Activated CD4-positive, alpha-beta memory T cell treated with anti-CD3 and anti-CD28 coated beads, Interleukin-2, amount 10 ng/mL, durations not matched to agents 7 days and 5 days (primary cell): ENCODE measurements at regions not wholly inside any gene's neighbourhood (a gene's known extent, or its start where the extent isn't known, plus 50 kb on each side); places are given as distances from the start of the nearest gene placed in this dataset.
"Not testable (repeated sequence)": the region's sequence is repeated elsewhere in the genome, so short reads cannot be mapped to it uniquely, and the experiment has no call there.

Experiments used
- CTCF ChIA-PET: fragments of 350-600 bp; sonication (Branson Sonifier 250); formaldehyde crosslinking; loops from one replicate; lab custom pipeline; 2021; ENCODE audit warnings: antibody characterized with exemption, inconsistent platforms; lab: Charles Lee
- POLR2A ChIA-PET: fragments of 350-600 bp; sonication (Branson Sonifier 250); formaldehyde crosslinking; loops from one replicate; lab custom pipeline; 2021; ENCODE audit warnings: antibody characterized with exemption; lab: Charles Lee
- DNase-seq: peaks from one replicate; pipeline ENCODE4 v3.0.0-alpha.2; 2020
- H3K27ac Mint-ChIP-seq: one replicate; pipeline ENCODE4 v1.8.0; 2021; ENCODE audit warnings: mild to moderate bottlenecking, mixed read lengths
- H3K27me3 Mint-ChIP-seq: one replicate; pipeline ENCODE4 v1.8.0; 2021; ENCODE audit warnings: mixed read lengths
- H3K36me3 Mint-ChIP-seq: one replicate; pipeline ENCODE4 v1.8.0; 2021; ENCODE audit warnings: low read depth, mixed read lengths
- H3K4me1 Mint-ChIP-seq: one replicate; pipeline ENCODE4 v1.8.0; 2021; ENCODE audit warnings: mixed read lengths
- H3K4me3 Mint-ChIP-seq: one replicate; pipeline ENCODE4 v1.8.0; 2021; ENCODE audit warnings: mild to moderate bottlenecking, mixed read lengths
- H3K9me3 Mint-ChIP-seq: one replicate; pipeline ENCODE4 v1.8.0; 2021; ENCODE audit warnings: mixed read lengths

DNA sequence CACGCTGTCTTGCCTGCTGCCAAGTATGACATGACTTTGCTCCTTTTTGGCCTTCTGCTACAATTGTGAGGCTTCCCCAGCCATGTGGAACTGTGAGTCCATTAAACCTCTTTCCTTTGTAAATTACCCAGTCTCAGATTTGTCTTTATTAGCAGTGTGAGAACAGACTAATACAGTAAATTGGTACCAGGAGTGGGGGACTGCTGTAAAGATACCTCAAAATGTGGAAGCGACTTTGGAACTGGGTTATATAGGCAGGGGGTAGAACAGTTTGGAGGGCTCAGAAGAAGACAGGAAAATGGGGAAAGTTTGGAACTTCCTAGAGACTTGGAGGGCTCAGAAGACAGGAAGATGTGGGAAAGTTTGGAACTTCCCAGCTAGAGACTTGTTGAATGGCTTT lies 104.0 kb downstream of the IFI44 start:
- H3K9me3 Mint-ChIP-seq, H3K27me3 Mint-ChIP-seq, H3K27ac Mint-ChIP-seq, POLR2A ChIA-PET, DNase-seq, H3K4me3 Mint-ChIP-seq, CTCF ChIA-PET, H3K4me1 Mint-ChIP-seq, H3K36me3 Mint-ChIP-seq: not testable (repeated sequence)

DNA sequence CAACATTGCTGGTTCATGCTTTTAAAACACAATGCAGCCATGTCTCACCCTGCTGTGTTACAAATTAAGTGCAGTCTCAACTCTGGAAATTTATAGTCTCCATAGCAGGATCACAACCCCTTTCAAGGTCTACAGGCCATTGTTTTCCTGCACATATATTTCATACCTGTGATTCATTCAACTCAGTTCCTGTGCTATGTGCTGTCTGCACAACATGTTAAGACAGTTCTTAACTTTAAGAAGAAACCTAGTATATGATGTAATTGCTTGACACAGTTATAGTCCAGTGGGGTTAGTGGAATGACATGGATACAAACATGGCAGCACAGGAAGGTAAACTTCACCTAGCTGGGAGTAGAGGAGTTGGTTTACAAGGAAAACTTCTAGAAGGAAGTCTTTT lies 106.4 kb downstream of the IFI44 start:
- Mint-ChIP-seq H3K4me3 (no peak overlapping the region), H3K4me1 (no peaks in the 10 kb centered on the region), H3K36me3 (no peaks in the 10 kb centered on the region), H3K27me3 (no peaks in the 10 kb centered on the region), H3K9me3 (peaks cover 2% of the 10 kb centered on the region), H3K27ac (no peak overlapping the region)
- ChIA-PET CTCF (no interaction called here), POLR2A (no interaction called here)
- no peak for DNase-seq

DNA sequence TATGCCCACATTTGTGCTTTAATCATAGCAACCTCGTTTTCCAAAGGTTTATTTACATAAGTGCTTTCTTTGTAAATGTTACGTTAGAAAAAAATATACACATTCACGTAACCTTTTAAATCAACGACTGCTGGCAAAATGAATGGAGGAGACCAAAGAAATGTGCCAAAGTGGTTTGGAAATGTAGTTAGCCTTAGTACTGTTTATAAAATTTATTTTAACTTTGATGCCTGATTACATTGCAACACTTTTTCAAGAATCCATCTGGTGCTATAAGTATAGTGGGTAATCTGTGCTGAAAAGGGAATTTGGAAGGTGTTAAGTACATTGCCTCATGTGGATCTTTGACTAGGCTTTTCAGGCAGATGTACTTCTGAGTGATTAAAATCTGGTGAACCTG lies 108.9 kb downstream of the IFI44 start:
- no peaks in the 10 kb centered on the region for H3K36me3 Mint-ChIP-seq
- H3K27ac Mint-ChIP-seq: no peak overlapping the region
- DNase-seq: no peak
- no peaks in the 10 kb centered on the region for H3K4me1 Mint-ChIP-seq
- ChIA-PET POLR2A (no interaction called here), CTCF (no interaction called here)
- H3K9me3 Mint-ChIP-seq: peaks cover 2% of the 10 kb centered on the region
- no peak overlapping the region for H3K4me3 Mint-ChIP-seq
- no peaks in the 10 kb centered on the region for H3K27me3 Mint-ChIP-seq

DNA sequence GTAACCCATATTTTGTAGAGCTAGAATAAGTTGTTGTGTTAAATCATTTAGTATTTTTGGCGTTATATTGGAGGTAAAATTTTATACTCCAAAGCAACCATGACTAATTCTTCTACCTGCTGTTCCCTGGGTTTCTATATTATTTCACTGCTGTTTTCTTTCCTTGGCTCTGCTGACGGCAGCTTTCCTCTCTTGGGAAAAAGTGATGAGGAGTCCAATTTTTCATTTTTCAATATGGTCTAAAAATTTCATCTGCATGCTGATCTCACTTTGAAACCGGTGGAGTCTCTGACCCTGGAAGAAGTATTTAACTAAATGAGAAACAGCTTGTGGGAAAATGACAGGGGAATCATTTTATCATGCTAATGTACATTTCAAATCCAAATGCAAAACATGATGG lies 110.2 kb downstream of the IFI44 start:
- ChIA-PET CTCF (no interaction called here), POLR2A (no interaction called here)
- H3K27ac Mint-ChIP-seq: no peak overlapping the region
- no peaks in the 10 kb centered on the region for H3K4me1 Mint-ChIP-seq
- no peaks in the 10 kb centered on the region for H3K9me3 Mint-ChIP-seq
- no peaks in the 10 kb centered on the region for H3K36me3 Mint-ChIP-seq
- DNase-seq: no peak
- no peak overlapping the region for H3K4me3 Mint-ChIP-seq
- no peaks in the 10 kb centered on the region for H3K27me3 Mint-ChIP-seq

DNA sequence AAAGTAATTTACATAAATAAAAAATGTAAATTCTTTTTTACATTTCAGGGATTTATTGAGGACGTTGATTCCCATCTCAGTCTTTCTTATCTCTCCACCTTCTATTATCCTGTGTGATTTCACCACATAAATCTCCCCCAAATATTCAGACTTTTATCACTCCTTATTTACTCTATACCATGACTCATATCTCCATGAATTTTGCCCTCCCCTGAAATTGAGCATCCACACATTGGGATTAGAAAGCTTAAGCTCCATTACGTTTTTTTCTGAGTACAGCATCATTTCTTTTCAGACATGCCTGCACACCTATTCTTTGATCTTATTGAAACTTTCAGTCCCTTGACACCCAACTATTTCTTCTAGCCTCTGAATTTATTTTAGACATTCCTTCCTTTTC lies 111.2 kb downstream of the IFI44 start:
- no peak for DNase-seq
- Mint-ChIP-seq H3K36me3 (no peaks in the 10 kb centered on the region), H3K9me3 (no peaks in the 10 kb centered on the region), H3K27me3 (no peaks in the 10 kb centered on the region), H3K4me1 (no peaks in the 10 kb centered on the region), H3K4me3 (no peak overlapping the region), H3K27ac (no peak overlapping the region)
- ChIA-PET CTCF (no interaction called here), POLR2A (no interaction called here)

DNA sequence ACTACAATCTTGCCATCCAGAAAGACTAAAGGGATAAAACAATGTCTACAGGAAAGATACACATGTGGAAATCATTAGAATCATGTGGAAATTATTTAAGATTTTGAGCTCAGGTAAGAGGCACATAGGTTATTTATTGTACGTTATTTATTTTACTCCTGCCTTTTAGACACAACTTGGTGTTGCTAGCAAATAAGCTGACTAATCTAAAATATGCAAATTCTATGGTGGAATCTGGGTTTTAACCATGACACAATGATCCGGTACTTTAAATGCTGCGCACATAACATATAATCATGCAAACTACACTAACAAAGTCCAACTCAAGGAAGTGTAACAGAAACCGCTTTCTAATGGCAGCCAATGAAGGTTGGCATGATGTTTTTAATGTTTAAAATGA lies 112.5 kb downstream of the IFI44 start:
- H3K27me3 Mint-ChIP-seq: no peaks in the 10 kb centered on the region
- no peaks in the 10 kb centered on the region for H3K4me1 Mint-ChIP-seq
- no peak for DNase-seq
- POLR2A ChIA-PET: no interaction called here
- H3K4me3 Mint-ChIP-seq: no peak overlapping the region
- H3K36me3 Mint-ChIP-seq: no peaks in the 10 kb centered on the region
- CTCF ChIA-PET: no interaction called here
- H3K9me3 Mint-ChIP-seq: no peaks in the 10 kb centered on the region
- no peak overlapping the region for H3K27ac Mint-ChIP-seq

DNA sequence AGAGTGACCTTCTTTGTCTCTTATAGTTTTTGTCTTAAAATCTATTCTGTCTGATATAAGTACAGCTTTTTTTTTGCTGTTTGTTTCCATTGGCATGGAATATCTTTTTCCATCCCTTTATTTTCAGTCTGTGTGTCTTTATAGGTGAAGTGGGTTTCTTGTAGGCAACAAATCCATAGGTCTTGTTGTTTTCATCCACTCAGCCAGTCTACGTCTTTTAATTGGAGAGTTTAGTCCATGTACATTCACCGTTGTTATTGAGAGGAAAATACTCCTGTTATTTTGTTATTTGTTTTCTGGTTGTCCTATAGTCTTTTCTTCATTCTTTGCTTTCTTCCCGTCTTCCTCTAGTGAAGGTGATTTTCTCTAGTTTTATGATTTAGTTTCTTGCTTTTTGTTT lies 115.9 kb downstream of the IFI44 start:
- H3K9me3 Mint-ChIP-seq: no peaks in the 10 kb centered on the region
- H3K27ac Mint-ChIP-seq: no peak overlapping the region
- no peaks in the 10 kb centered on the region for H3K27me3 Mint-ChIP-seq
- H3K4me1 Mint-ChIP-seq: no peaks in the 10 kb centered on the region
- ChIA-PET CTCF (no interaction called here), POLR2A (no interaction called here)
- H3K36me3 Mint-ChIP-seq: no peaks in the 10 kb centered on the region
- no peak for DNase-seq
- no peak overlapping the region for H3K4me3 Mint-ChIP-seq

DNA sequence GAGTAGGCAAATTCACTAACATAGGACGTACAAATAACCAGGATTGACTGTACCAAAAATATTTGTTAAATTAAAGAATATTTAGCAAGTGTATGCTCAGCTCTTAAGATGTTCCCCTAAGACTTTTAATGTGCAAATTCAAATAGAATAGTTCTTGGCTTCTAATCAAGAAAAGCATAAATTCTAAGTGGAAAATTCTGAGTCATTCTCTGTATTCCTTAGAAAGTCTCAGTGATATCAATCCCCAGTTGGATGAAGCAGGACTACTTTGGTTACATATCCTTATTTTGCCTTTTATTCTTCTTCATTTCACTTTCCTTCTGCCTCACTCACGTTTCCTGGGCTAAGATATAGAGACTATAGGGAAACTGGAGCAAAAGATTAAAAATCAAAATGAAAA lies 130.2 kb downstream of the IFI44 start:
- no peaks in the 10 kb centered on the region for H3K27me3 Mint-ChIP-seq
- no peaks in the 10 kb centered on the region for H3K4me1 Mint-ChIP-seq
- H3K4me3 Mint-ChIP-seq: no peak overlapping the region
- H3K36me3 Mint-ChIP-seq: no peaks in the 10 kb centered on the region
- POLR2A ChIA-PET: no interaction called here
- CTCF ChIA-PET: no interaction called here
- H3K9me3 Mint-ChIP-seq: no peaks in the 10 kb centered on the region
- H3K27ac Mint-ChIP-seq: no peak overlapping the region
- DNase-seq: no peak

DNA sequence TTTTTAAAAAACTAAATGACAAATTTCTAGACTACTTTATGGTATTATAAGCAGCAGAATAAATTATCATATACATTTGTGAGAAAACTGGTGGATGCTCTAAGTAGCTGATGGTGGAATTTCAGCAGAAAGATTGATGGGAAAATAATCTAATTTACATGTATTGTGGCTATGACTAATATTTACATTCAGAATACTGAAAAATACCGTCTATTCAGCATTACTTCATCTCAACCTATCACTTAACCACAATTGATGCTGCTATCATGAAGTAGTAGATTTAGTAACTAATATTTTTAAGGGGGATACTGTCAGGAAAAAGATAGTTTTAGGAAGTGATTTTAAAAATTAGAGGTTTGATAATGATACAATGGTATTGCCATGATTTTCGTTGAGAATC lies 137.9 kb downstream of the IFI44 start:
- no peak for DNase-seq
- Mint-ChIP-seq H3K36me3 (no peaks in the 10 kb centered on the region), H3K4me3 (no peak overlapping the region), H3K4me1 (no peaks in the 10 kb centered on the region), H3K27me3 (no peaks in the 10 kb centered on the region), H3K9me3 (no peaks in the 10 kb centered on the region), H3K27ac (no peak overlapping the region)
- CTCF ChIA-PET: no interaction called here
- POLR2A ChIA-PET: no interaction called here

DNA sequence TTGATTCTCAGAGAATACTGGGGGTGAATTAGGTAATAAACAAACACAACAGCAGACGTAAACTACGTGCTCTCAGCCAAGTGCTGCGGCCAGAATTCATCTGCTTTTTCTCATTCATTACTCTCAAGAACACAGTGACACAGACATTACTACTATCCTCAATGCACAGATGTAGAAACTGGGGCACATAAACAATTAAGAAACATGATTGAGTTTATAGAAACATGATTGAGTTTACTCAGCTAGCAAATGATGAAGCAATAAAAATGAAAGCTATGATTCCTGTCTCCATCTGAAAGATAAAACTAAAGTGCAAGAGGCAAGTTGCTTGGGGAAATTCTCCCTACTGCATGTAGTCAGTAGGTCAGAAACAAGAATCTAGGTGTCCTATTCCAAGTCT lies 140.5 kb downstream of the IFI44 start:
- no peaks in the 10 kb centered on the region for H3K36me3 Mint-ChIP-seq
- no peaks in the 10 kb centered on the region for H3K27me3 Mint-ChIP-seq
- H3K4me3 Mint-ChIP-seq: no peak overlapping the region
- no peak overlapping the region for H3K27ac Mint-ChIP-seq
- DNase-seq: no peak
- CTCF ChIA-PET: no interaction called here
- H3K4me1 Mint-ChIP-seq: no peaks in the 10 kb centered on the region
- no peaks in the 10 kb centered on the region for H3K9me3 Mint-ChIP-seq
- POLR2A ChIA-PET: no interaction called here

DNA sequence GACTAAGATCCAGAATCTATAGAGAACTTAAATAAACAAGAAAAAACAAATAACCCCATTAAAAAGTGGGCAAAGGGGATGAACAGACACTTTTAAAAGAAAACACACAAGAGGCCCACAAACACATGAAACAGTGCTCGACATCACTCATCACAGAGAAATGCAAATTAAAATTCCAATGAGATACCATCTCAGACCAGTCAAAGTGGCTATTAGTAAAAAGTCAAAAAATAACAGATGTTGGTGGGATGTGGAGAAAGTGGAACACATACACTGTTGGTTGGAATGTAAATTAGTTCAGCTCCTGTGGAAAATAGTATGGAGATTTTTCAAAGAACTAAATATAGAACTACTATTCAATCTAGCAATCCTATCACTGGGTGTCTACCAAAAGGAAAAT lies 143.1 kb downstream of the IFI44 start:
- H3K9me3 Mint-ChIP-seq: no peaks in the 10 kb centered on the region
- CTCF ChIA-PET: no interaction called here
- no peaks in the 10 kb centered on the region for H3K4me1 Mint-ChIP-seq
- no peaks in the 10 kb centered on the region for H3K36me3 Mint-ChIP-seq
- DNase-seq: no peak
- POLR2A ChIA-PET: no interaction called here
- H3K27ac Mint-ChIP-seq: no peak overlapping the region
- no peaks in the 10 kb centered on the region for H3K27me3 Mint-ChIP-seq
- no peak overlapping the region for H3K4me3 Mint-ChIP-seq

DNA sequence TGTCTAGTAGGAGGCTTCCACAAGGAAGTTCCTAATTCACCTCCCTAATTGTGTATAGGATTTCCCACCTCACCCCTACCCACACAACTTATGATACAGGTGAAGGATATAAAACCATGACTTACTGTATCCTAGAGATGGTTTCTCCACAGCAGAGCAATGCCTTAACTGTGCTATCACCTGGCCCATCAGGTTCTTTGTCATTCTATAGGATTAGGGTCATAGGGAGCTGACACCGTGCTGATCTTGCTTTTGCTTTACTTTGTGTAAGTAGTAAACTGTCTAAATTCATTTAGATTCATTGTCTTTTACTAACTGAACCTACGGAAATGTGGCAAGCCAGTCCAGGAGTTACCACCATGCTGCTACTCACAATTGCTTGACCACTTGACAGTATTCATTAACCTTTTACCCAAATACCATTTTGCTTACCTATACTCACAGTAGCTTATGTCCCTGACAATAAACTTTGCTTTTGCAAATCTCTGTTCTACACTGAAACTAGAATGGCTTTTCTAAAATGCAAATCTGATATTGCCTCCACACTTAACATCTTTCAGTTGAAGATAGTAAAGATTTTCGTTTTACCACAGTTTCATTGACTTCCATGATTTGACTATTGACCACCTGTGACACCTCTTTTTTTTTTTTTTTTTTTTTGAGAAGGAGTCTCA lies 147.6 kb downstream of the IFI44 start:
- Mint-ChIP-seq H3K36me3 (no peaks in the 10 kb centered on the region), H3K9me3 (no peaks in the 10 kb centered on the region), H3K27ac (no peak overlapping the region), H3K4me3 (no peak overlapping the region), H3K4me1 (no peaks in the 10 kb centered on the region), H3K27me3 (no peaks in the 10 kb centered on the region)
- POLR2A ChIA-PET: no interaction called here
- CTCF ChIA-PET: no interaction called here
- no peak for DNase-seq

DNA sequence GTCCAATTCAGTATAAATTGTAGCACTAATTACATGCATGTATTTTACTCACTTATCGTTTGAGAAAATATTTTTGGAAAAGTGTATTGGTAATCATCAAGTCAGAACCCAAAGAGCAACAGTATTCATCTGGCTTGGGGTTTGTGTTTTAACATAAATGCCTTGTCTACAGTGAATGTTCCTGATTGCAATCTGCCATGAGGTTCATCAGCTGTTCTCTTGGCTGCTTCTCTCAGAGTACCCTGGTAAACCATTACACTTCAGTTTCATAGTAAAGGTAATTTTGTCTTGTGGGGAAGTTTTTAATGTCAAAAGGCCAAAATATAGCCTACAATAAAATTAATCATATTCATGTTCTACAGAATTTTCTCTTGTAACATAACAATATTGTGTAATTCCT lies 150.3 kb downstream of the IFI44 start:
- ChIA-PET POLR2A (no interaction called here), CTCF (no interaction called here)
- no peak for DNase-seq
- H3K4me3 Mint-ChIP-seq: no peak overlapping the region
- no peaks in the 10 kb centered on the region for H3K27me3 Mint-ChIP-seq
- no peaks in the 10 kb centered on the region for H3K36me3 Mint-ChIP-seq
- no peaks in the 10 kb centered on the region for H3K9me3 Mint-ChIP-seq
- H3K4me1 Mint-ChIP-seq: no peaks in the 10 kb centered on the region
- H3K27ac Mint-ChIP-seq: no peak overlapping the region

DNA sequence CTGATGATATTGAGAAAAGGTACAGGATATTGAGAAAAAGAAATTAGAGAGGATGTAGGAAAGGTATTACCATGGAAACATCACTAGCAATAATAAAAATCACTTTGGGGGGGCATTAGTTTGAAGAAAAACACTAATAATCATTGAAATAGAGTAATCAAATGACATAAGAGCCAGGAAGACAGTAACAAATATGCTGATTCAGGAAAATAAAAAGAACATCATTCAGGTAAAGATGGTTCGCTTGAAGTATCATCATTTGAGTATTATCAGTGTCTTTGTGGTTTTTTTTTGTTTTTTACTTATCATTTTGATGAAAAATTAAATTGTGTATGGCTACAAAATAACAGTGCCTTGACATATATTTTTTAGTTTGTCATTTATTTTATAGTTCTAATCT lies 164.5 kb downstream of the IFI44 start:
- H3K4me1 Mint-ChIP-seq: no peaks in the 10 kb centered on the region
- H3K4me3 Mint-ChIP-seq: no peak overlapping the region
- H3K9me3 Mint-ChIP-seq: no peaks in the 10 kb centered on the region
- H3K27me3 Mint-ChIP-seq: no peaks in the 10 kb centered on the region
- no peak for DNase-seq
- H3K27ac Mint-ChIP-seq: no peak overlapping the region
- ChIA-PET POLR2A (no interaction called here), CTCF (no interaction called here)
- no peaks in the 10 kb centered on the region for H3K36me3 Mint-ChIP-seq
